ENCODE measurements at regions not wholly inside any gene's neighbourhood (a gene's known extent, or its start where the extent isn't known, plus 50 kb on each side); places are given as distances from the start of the nearest gene placed in this dataset.

DNA sequence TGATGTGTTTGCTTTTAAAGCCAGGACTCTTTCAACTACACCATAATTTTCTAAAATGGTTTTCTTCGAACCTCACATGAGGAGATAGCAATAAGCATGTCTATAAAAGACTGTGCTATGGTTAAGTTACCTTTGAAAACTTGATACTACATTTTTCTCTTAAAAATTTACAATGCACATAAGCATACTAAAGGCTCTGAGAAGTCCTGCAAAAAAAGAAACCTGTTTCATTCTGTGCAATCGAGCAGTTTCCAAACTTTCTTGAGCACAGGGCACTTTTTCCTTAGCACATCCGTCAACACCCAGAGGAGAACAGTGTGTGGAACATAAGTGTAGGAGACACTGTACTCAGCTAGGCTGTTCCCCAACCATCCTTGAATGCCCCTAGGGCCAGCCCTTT lies 144.1 kb upstream of the ARHGAP20 start:
- H3K4me3 ChIP-seq (ENCODE audit: low read depth, low read length): no peak overlapping the region
- H2BK120ac ChIP-seq (ENCODE audit: insufficient read depth, low read length, poor library complexity): no peak overlapping the region
- H3K79me1 ChIP-seq (ENCODE audit: low read length): no peaks in the 10 kb centered on the region
- H3K14ac ChIP-seq (ENCODE audit: low read length): no peak overlapping the region
- no peak overlapping the region for H3K23ac ChIP-seq (ENCODE audit: low read length)
- no peak overlapping the region for H2BK12ac ChIP-seq (ENCODE audit: low read length)
- no peaks in the 10 kb centered on the region for H3K79me2 ChIP-seq (ENCODE audit: control insufficient read depth, insufficient read depth, low read length, poor library complexity)
- no peak overlapping the region for H3K4ac ChIP-seq (ENCODE audit: low read depth, low read length)
- H3K36me3 ChIP-seq (ENCODE audit: control insufficient read depth in 1 of 2, insufficient read depth in 2 of 2, low read length in 2 of 2): no peaks in the 10 kb centered on the region
- H2BK5ac ChIP-seq (ENCODE audit: low read depth, low read length, poor library complexity): no peak overlapping the region
- H4K91ac ChIP-seq (ENCODE audit: low read depth, low read length): no peak overlapping the region
- no peak overlapping the region for H2AK5ac ChIP-seq (ENCODE audit: low read length)
- H2AFZ ChIP-seq (ENCODE audit: insufficient read depth, low read length, poor library complexity): no peak overlapping the region
- no peaks in the 10 kb centered on the region for H3K4me1 ChIP-seq (ENCODE audit: control insufficient read depth in 1 of 2, insufficient read depth in 2 of 2, low read length in 2 of 2)
- no peak for DNase-seq
- H4K12ac ChIP-seq (ENCODE audit: low read depth, low read length): no peak overlapping the region
- no peak overlapping the region for H3K4me2 ChIP-seq (ENCODE audit: low read length)
- H3K9ac ChIP-seq (ENCODE audit: low read length): no peak overlapping the region
- H3K18ac ChIP-seq (ENCODE audit: low read length): no peak overlapping the region
- no peaks in the 10 kb centered on the region for H3K9me3 ChIP-seq (ENCODE audit: insufficient read depth, low read depth, low read length)
- no peak overlapping the region for H3K27ac ChIP-seq (ENCODE audit: low read depth, low read length)
- no CpG with 5 or more reads among the region's 3 CpGs for WGBS (ENCODE audit: extremely low coverage, insufficient coverage, insufficient read length)
- H3K27me3 ChIP-seq (ENCODE audit: insufficient read depth, low read length): no peaks in the 10 kb centered on the region
- no peak overlapping the region for H4K8ac ChIP-seq (ENCODE audit: low read depth, low read length)

DNA sequence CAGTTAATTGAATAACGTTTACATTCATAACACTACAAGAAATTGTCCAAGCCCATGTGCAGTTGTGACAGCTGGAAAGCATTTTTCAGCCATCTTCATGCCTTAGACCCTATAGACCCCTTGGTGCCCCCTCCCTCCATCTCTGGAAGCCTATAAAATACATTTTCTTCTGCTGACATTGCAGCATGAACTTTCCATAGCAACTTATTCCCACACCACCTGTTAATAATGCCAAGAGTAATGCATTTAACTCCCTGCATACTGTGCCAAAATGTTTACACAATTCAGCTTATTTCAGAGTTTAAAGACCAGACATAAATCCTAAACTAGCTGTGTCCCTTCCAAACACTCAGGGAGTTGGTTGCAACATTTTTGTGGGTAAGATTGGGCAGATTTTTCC lies 143.0 kb upstream of the ARHGAP20 start:
- WGBS (ENCODE audit: extremely low coverage, insufficient coverage, insufficient read length): no CpG with 5 or more reads among the region's 1 CpG
- H2AFZ ChIP-seq (ENCODE audit: insufficient read depth, low read length, poor library complexity): no peak overlapping the region
- no peak overlapping the region for H3K4ac ChIP-seq (ENCODE audit: low read depth, low read length)

DNA sequence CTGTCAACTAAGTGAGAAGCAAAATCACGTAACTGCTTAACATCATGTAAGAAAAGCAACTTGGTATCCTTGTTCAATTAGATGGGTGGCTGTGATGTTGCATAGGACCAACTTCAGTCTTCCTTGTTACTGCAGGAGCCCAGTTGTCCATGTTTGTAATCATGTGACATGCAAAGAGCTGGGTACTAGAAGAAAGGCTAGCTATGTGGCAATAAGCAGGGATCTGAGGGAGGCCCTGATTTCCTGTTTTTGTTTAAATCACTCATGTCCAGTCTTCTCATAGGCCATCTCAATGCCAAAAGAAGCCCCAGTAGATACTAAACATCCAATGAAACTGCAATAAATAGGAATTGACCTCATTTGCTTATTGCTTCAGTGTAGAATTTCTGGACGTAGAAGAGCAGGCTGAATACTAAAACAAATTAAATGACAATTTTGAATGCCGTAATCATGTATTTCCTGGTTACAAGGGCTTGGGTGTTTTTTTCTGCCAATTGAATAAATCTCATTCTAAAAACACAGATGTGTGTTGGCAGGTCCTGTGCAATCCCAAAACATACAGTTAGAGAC lies 140.8 kb upstream of the ARHGAP20 start:
- WGBS (ENCODE audit: extremely low coverage, insufficient coverage, insufficient read length): no CpG with 5 or more reads among the region's 3 CpGs
- Histone ChIP-seq H3K9me3 (ENCODE audit: insufficient read depth, low read depth, low read length) (no peaks in the 10 kb centered on the region), H3K4me3 (ENCODE audit: low read depth, low read length) (no peak overlapping the region), H3K4me1 (ENCODE audit: control insufficient read depth in 1 of 2, insufficient read depth in 2 of 2, low read length in 2 of 2) (no peaks in the 10 kb centered on the region), H2AFZ (ENCODE audit: insufficient read depth, low read length, poor library complexity) (no peak overlapping the region), H3K9ac (ENCODE audit: low read length) (no peak overlapping the region), H3K4me2 (ENCODE audit: low read length) (no peak overlapping the region), H3K27me3 (ENCODE audit: insufficient read depth, low read length) (no peaks in the 10 kb centered on the region), H3K79me2 (ENCODE audit: control insufficient read depth, insufficient read depth, low read length, poor library complexity) (no peaks in the 10 kb centered on the region), H2BK5ac (ENCODE audit: low read depth, low read length, poor library complexity) (no peak overlapping the region), H4K8ac (ENCODE audit: low read depth, low read length) (no peak overlapping the region), H3K14ac (ENCODE audit: low read length) (no peak overlapping the region), H3K27ac (ENCODE audit: low read depth, low read length) (no peak overlapping the region), H3K4ac (ENCODE audit: low read depth, low read length) (no peak overlapping the region), H4K91ac (ENCODE audit: low read depth, low read length) (no peak overlapping the region), H2AK5ac (ENCODE audit: low read length) (no peak overlapping the region), H2BK12ac (ENCODE audit: low read length) (no peak overlapping the region), H3K36me3 (ENCODE audit: control insufficient read depth in 1 of 2, insufficient read depth in 2 of 2, low read length in 2 of 2) (no peaks in the 10 kb centered on the region), H4K12ac (ENCODE audit: low read depth, low read length) (no peak overlapping the region), H3K23ac (ENCODE audit: low read length) (no peak overlapping the region), H3K79me1 (ENCODE audit: low read length) (no peaks in the 10 kb centered on the region), H2BK120ac (ENCODE audit: insufficient read depth, low read length, poor library complexity) (no peak overlapping the region), H3K18ac (ENCODE audit: low read length) (no peak overlapping the region)
- no peak for DNase-seq

More for the DNA sequence above, 143.0 kb upstream of the ARHGAP20 start:
- Histone ChIP-seq H3K79me1 (ENCODE audit: low read length) (no peaks in the 10 kb centered on the region), H3K9me3 (ENCODE audit: insufficient read depth, low read depth, low read length) (no peaks in the 10 kb centered on the region), H4K8ac (ENCODE audit: low read depth, low read length) (no peak overlapping the region), H2AK5ac (ENCODE audit: low read length) (no peak overlapping the region), H2BK5ac (ENCODE audit: low read depth, low read length, poor library complexity) (no peak overlapping the region), H3K14ac (ENCODE audit: low read length) (no peak overlapping the region), H2BK120ac (ENCODE audit: insufficient read depth, low read length, poor library complexity) (no peak overlapping the region), H3K79me2 (ENCODE audit: control insufficient read depth, insufficient read depth, low read length, poor library complexity) (no peaks in the 10 kb centered on the region), H3K27ac (ENCODE audit: low read depth, low read length) (no peak overlapping the region), H3K18ac (ENCODE audit: low read length) (no peak overlapping the region), H3K4me2 (ENCODE audit: low read length) (no peak overlapping the region), H3K4me3 (ENCODE audit: low read depth, low read length) (no peak overlapping the region), H4K91ac (ENCODE audit: low read depth, low read length) (no peak overlapping the region), H3K36me3 (ENCODE audit: control insufficient read depth in 1 of 2, insufficient read depth in 2 of 2, low read length in 2 of 2) (no peaks in the 10 kb centered on the region), H4K12ac (ENCODE audit: low read depth, low read length) (no peak overlapping the region), H3K9ac (ENCODE audit: low read length) (no peak overlapping the region), H3K27me3 (ENCODE audit: insufficient read depth, low read length) (no peaks in the 10 kb centered on the region), H3K4me1 (ENCODE audit: control insufficient read depth in 1 of 2, insufficient read depth in 2 of 2, low read length in 2 of 2) (no peaks in the 10 kb centered on the region), H2BK12ac (ENCODE audit: low read length) (no peak overlapping the region), H3K23ac (ENCODE audit: low read length) (no peak overlapping the region)
- DNase-seq: no peak

DNA sequence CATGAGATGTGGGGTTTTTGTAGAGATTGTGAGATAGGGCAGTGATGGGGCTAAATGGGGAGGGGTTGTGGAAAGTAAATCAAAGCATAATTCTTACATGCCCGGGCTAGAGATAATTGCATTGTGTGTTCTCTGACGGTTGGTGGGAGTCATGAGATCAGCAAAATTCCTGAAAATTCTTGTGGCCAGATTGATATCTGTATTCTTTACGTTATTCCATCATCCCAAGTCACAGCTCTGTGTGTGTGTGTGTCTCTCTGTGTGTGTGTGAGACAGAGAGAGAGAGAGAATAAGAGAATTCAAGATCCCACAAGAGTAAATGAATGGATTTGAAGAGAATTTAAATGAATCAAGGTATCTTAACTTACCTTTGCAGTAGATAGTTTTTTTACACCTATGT lies 138.6 kb upstream of the ARHGAP20 start:
- H3K4me1 ChIP-seq (ENCODE audit: control insufficient read depth in 1 of 2, insufficient read depth in 2 of 2, low read length in 2 of 2): no peaks in the 10 kb centered on the region
- H3K4me2 ChIP-seq (ENCODE audit: low read length): no peak overlapping the region
- DNase-seq: no peak
- no peak overlapping the region for H2AK5ac ChIP-seq (ENCODE audit: low read length)
- no peaks in the 10 kb centered on the region for H3K36me3 ChIP-seq (ENCODE audit: control insufficient read depth in 1 of 2, insufficient read depth in 2 of 2, low read length in 2 of 2)
- H3K23ac ChIP-seq (ENCODE audit: low read length): no peak overlapping the region
- WGBS (ENCODE audit: extremely low coverage, insufficient coverage, insufficient read length): no CpG with 5 or more reads among the region's 3 CpGs
- no peak overlapping the region for H3K4ac ChIP-seq (ENCODE audit: low read depth, low read length)
- no peaks in the 10 kb centered on the region for H3K79me2 ChIP-seq (ENCODE audit: control insufficient read depth, insufficient read depth, low read length, poor library complexity)
- no peaks in the 10 kb centered on the region for H3K9me3 ChIP-seq (ENCODE audit: insufficient read depth, low read depth, low read length)
- H2BK5ac ChIP-seq (ENCODE audit: low read depth, low read length, poor library complexity): no peak overlapping the region
- H2BK120ac ChIP-seq (ENCODE audit: insufficient read depth, low read length, poor library complexity): no peak overlapping the region
- no peak overlapping the region for H3K18ac ChIP-seq (ENCODE audit: low read length)
- no peak overlapping the region for H2AFZ ChIP-seq (ENCODE audit: insufficient read depth, low read length, poor library complexity)
- H3K79me1 ChIP-seq (ENCODE audit: low read length): no peaks in the 10 kb centered on the region
- H3K9ac ChIP-seq (ENCODE audit: low read length): no peak overlapping the region
- no peaks in the 10 kb centered on the region for H3K27me3 ChIP-seq (ENCODE audit: insufficient read depth, low read length)
- H3K4me3 ChIP-seq (ENCODE audit: low read depth, low read length): no peak overlapping the region
- no peak overlapping the region for H4K8ac ChIP-seq (ENCODE audit: low read depth, low read length)
- no peak overlapping the region for H3K27ac ChIP-seq (ENCODE audit: low read depth, low read length)
- no peak overlapping the region for H2BK12ac ChIP-seq (ENCODE audit: low read length)
- no peak overlapping the region for H4K91ac ChIP-seq (ENCODE audit: low read depth, low read length)
- no peak overlapping the region for H4K12ac ChIP-seq (ENCODE audit: low read depth, low read length)
- no peak overlapping the region for H3K14ac ChIP-seq (ENCODE audit: low read length)
